Mesenchymal stem cell (in vitro differentiated cells and primary cell): ENCODE measurements at regions not wholly inside any gene's neighbourhood (a gene's known extent, or its start where the extent isn't known, plus 50 kb on each side); places are given as distances from the start of the nearest gene placed in this dataset.

ENCODE experiments used
- DNase-seq: peaks from one replicate; pipeline ENCODE4 v3.0.0-alpha.2; 2013
- H2AFZ ChIP-seq: one replicate; pipeline ENCODE4 v1.6.1; 2013; ENCODE audit warnings: low read depth, mild to moderate bottlenecking, control low read depth, inconsistent platforms, low read length, moderate library complexity
- H2AK5ac ChIP-seq: 2 replicates; pipeline ENCODE4 v1.6.1; 2013; ENCODE audit warnings: low read length, moderate library complexity, mild to moderate bottlenecking, inconsistent platforms; ENCODE audit not compliant: severe bottlenecking
- H2BK120ac ChIP-seq: one replicate; pipeline ENCODE4 v1.6.1; 2013; ENCODE audit warnings: low read depth, mild to moderate bottlenecking, inconsistent platforms, low read length, moderate library complexity
- H2BK12ac ChIP-seq, 2 experiments: one replicate each; pipeline ENCODE4 v1.6.1; 2013; ENCODE audit warnings: inconsistent platforms in 2 of 2, low read length in 2 of 2, mild to moderate bottlenecking in 2 of 2, moderate library complexity in 2 of 2, control low read depth in 1 of 2
- H2BK15ac ChIP-seq: one replicate; pipeline ENCODE4 v1.6.1; 2013; ENCODE audit warnings: mild to moderate bottlenecking, low read depth, inconsistent platforms; ENCODE audit not compliant: poor library complexity, severe bottlenecking
- H2BK5ac ChIP-seq: 2 replicates; pipeline ENCODE4 v1.6.1; 2013; ENCODE audit warnings: low read depth, mild to moderate bottlenecking, low read length, control low read depth, inconsistent platforms; ENCODE audit not compliant: poor library complexity, severe bottlenecking
- H3K14ac ChIP-seq, 2 experiments: one replicate each; pipeline ENCODE4 v1.6.1; 2013; ENCODE audit warnings: inconsistent platforms in 2 of 2, low read length in 2 of 2, control low read depth in 1 of 2, mild to moderate bottlenecking in 1 of 2, moderate library complexity in 1 of 2
- H3K18ac ChIP-seq, 2 experiments: one replicate each; pipeline ENCODE4 v1.6.1; 2013; ENCODE audit warnings: inconsistent platforms in 2 of 2, low read length in 2 of 2, control low read depth in 1 of 2, low read depth in 1 of 2, mild to moderate bottlenecking in 1 of 2
- H3K23ac ChIP-seq, 2 experiments: one replicate each; pipeline ENCODE4 v1.6.1; 2013; ENCODE audit warnings: inconsistent platforms in 2 of 2, low read length in 2 of 2, mild to moderate bottlenecking in 2 of 2, moderate library complexity in 2 of 2, control low read depth in 1 of 2
- H3K27ac ChIP-seq: 2 replicates; pipeline ENCODE4 v1.5.1; 2013; ENCODE audit warnings: mild to moderate bottlenecking, moderate library complexity, low read length, control low read depth, inconsistent platforms; ENCODE audit not compliant: poor library complexity, severe bottlenecking
- H3K27me3 ChIP-seq, 2 experiments: 2 replicates each; pipeline versions ENCODE4 v1.6.1 to v1.7.0; 2013; ENCODE audit warnings: low read length in 2 of 2, mild to moderate bottlenecking in 2 of 2, moderate library complexity in 2 of 2, control low read depth in 1 of 2, inconsistent platforms in 1 of 2; ENCODE audit not compliant: control insufficient read depth in 1 of 2, insufficient read depth in 1 of 2
- H3K36me3 ChIP-seq, 2 experiments: 2 replicates each; pipeline versions ENCODE4 v1.6.1 to v1.7.0; 2013; ENCODE audit warnings: low read length in 2 of 2, control low read depth in 1 of 2, inconsistent platforms in 1 of 2, low read depth in 1 of 2, mild to moderate bottlenecking in 1 of 2; ENCODE audit not compliant: insufficient read depth in 2 of 2, control insufficient read depth in 1 of 2
- H3K4ac ChIP-seq, 2 experiments: one replicate each; pipeline ENCODE4 v1.6.1; 2013; ENCODE audit warnings: inconsistent platforms in 2 of 2, low read length in 2 of 2, mild to moderate bottlenecking in 2 of 2, moderate library complexity in 2 of 2, control low read depth in 1 of 2, low read depth in 1 of 2
- H3K4me1 ChIP-seq: 2 replicates; pipeline ENCODE4 v1.6.1; 2013; ENCODE audit warnings: low read depth, low read length, control low read depth; ENCODE audit not compliant: control insufficient read depth, insufficient read depth
- H3K4me2 ChIP-seq: 2 replicates; pipeline ENCODE4 v1.6.1; 2013; ENCODE audit warnings: low read length, mild to moderate bottlenecking, inconsistent platforms; ENCODE audit not compliant: poor library complexity, severe bottlenecking
- H3K4me3 ChIP-seq, 2 experiments: 2 replicates each; pipeline versions ENCODE4 v1.5.1 to v1.7.0; 2013; ENCODE audit warnings: low read length in 2 of 2, mild to moderate bottlenecking in 2 of 2, control low read depth in 1 of 2, low read depth in 1 of 2; ENCODE audit not compliant: insufficient read depth in 1 of 2
- H3K79me1 ChIP-seq: replicated peaks from 2 replicates; pipeline ENCODE4 v1.6.1; 2013; ENCODE audit warnings: mild to moderate bottlenecking, control low read depth, low read length, inconsistent platforms; ENCODE audit not compliant: poor library complexity, severe bottlenecking
- H3K9ac ChIP-seq: 2 replicates; pipeline ENCODE4 v1.7.0; 2013; ENCODE audit warnings: mild to moderate bottlenecking, low read length, moderate library complexity
- H3K9me3 ChIP-seq: 2 replicates; pipeline ENCODE4 v1.7.0; 2013; ENCODE audit warnings: mild to moderate bottlenecking, low read length; ENCODE audit not compliant: control insufficient read depth
- H4K8ac ChIP-seq: one replicate; pipeline ENCODE4 v1.6.1; 2013; ENCODE audit warnings: inconsistent platforms, mild to moderate bottlenecking, low read length, moderate library complexity
- H4K91ac ChIP-seq: one replicate; pipeline ENCODE4 v1.6.1; 2013; ENCODE audit warnings: mild to moderate bottlenecking, low read length, inconsistent platforms
- WGBS: methylation state at CpG from one replicate; pipeline ENCODE4 v1.1.7; 2013; ENCODE audit warnings: mixed read lengths; 5-methylcytosine and 5-hydroxymethylcytosine counted together

GRCh38 chr5:159547466-159548195 lies 217.3 kb upstream of the IL12B start:
- H4K91ac ChIP-seq, result no peak overlapping the region
- peaks cover 21% of the 10 kb centered on the region for H3K9me3 ChIP-seq
- H2BK12ac ChIP-seq, result no peak overlapping the region
- H2BK120ac ChIP-seq, result no peak overlapping the region
- no peak overlapping the region for H3K27ac ChIP-seq
- no peak overlapping the region for H3K23ac ChIP-seq
- no peak overlapping the region for H3K4me2 ChIP-seq
- no peak overlapping the region for H2AFZ ChIP-seq
- no peak overlapping the region for H3K14ac ChIP-seq
- H3K36me3 ChIP-seq, result no peaks in the 10 kb centered on the region
- DNase-seq, result no peak
- no peak overlapping the region for H3K18ac ChIP-seq
- H3K4ac ChIP-seq, result no peak overlapping the region
- H3K9ac ChIP-seq, result no peak overlapping the region
- no peak overlapping the region for H4K8ac ChIP-seq
- H3K79me1 ChIP-seq, result no peaks in the 10 kb centered on the region
- H2BK5ac ChIP-seq, result no peak overlapping the region
- H3K27me3 ChIP-seq, result peaks cover 0 to 8% of the 10 kb centered on the region in 2 experiments
- no peak overlapping the region for H2AK5ac ChIP-seq
- WGBS, result 87% methylated on average over 1 of the region's 3 CpGs
- H3K4me3 ChIP-seq, result no peak overlapping the region
- no peaks in the 10 kb centered on the region for H3K4me1 ChIP-seq
- no peak overlapping the region for H2BK15ac ChIP-seq

GRCh38 chr5:159548517-159548916 lies 218.2 kb upstream of the IL12B start:
- peaks cover 21% of the 10 kb centered on the region for H3K9me3 ChIP-seq
- no peak overlapping the region for H3K4me2 ChIP-seq
- H2AFZ ChIP-seq, result no peak overlapping the region
- H3K36me3 ChIP-seq, result no peaks in the 10 kb centered on the region
- H3K27ac ChIP-seq, result no peak overlapping the region
- no peak overlapping the region for H3K14ac ChIP-seq
- H2BK5ac ChIP-seq, result no peak overlapping the region
- H3K27me3 ChIP-seq, result peaks cover 0 to 8% of the 10 kb centered on the region in 2 experiments
- H2BK15ac ChIP-seq, result no peak overlapping the region
- H2BK12ac ChIP-seq, result no peak overlapping the region
- H3K79me1 ChIP-seq, result no peaks in the 10 kb centered on the region
- no peak overlapping the region for H3K4me3 ChIP-seq
- no peak overlapping the region for H3K23ac ChIP-seq
- H4K8ac ChIP-seq, result no peak overlapping the region
- no peak overlapping the region for H3K18ac ChIP-seq
- H4K91ac ChIP-seq, result no peak overlapping the region
- no peaks in the 10 kb centered on the region for H3K4me1 ChIP-seq
- no peak overlapping the region for H3K9ac ChIP-seq
- H2BK120ac ChIP-seq, result no peak overlapping the region
- H2AK5ac ChIP-seq, result no peak overlapping the region
- H3K4ac ChIP-seq, result no peak overlapping the region
- no peak for DNase-seq
- 82% methylated on average over 3 of the region's 3 CpGs for WGBS

- Histone ChIP-seq H4K8ac (no peak overlapping the region), H2AFZ (no peak overlapping the region), H2BK120ac (no peak overlapping the region), H3K4me3 (no peak overlapping the region), H3K4ac (no peak overlapping the region), H3K14ac (no peak overlapping the region), H3K9ac (no peak overlapping the region), H2BK12ac (no peak overlapping the region), H3K4me1 (no peaks in the 10 kb centered on the region), H3K4me2 (no peak overlapping the region), H4K91ac (no peak overlapping the region), H2BK15ac (no peak overlapping the region), H3K27ac (no peak overlapping the region), H3K9me3 (peaks cover 21% of the 10 kb centered on the region), H3K79me1 (no peaks in the 10 kb centered on the region), H3K23ac (no peak overlapping the region), H2AK5ac (no peak overlapping the region), H3K18ac (no peak overlapping the region), H3K36me3 (no peaks in the 10 kb centered on the region), H3K27me3 (peaks cover 0 to 8% of the 10 kb centered on the region in 2 experiments), H2BK5ac (no peak overlapping the region)
- 40% methylated on average over 1 of the region's 1 CpG for WGBS
- no peak for DNase-seq
These were observed 218.8 kb upstream of the IL12B start for GRCh38 chr5:159549046-159549445.

- Histone ChIP-seq H2AK5ac (no peak overlapping the region), H3K4me2 (no peak overlapping the region), H2BK120ac (no peak overlapping the region), H3K27ac (no peak overlapping the region), H2BK15ac (no peak overlapping the region), H3K23ac (no peak overlapping the region), H4K91ac (no peak overlapping the region), H3K14ac (no peak overlapping the region), H3K9me3 (peaks cover 21% of the 10 kb centered on the region), H3K18ac (no peak overlapping the region), H2AFZ (no peak overlapping the region), H3K4ac (no peak overlapping the region), H4K8ac (no peak overlapping the region), H3K27me3 (peaks cover 7 to 8% of the 10 kb centered on the region in 2 experiments), H3K79me1 (no peaks in the 10 kb centered on the region), H3K4me1 (no peaks in the 10 kb centered on the region), H3K9ac (no peak overlapping the region), H2BK12ac (no peak overlapping the region), H3K4me3 (no peak overlapping the region), H3K36me3 (no peaks in the 10 kb centered on the region), H2BK5ac (no peak overlapping the region)
- no peak for DNase-seq
- WGBS, result 77% methylated on average over 1 of the region's 1 CpG
These were observed 220.7 kb upstream of the IL12B start for GRCh38 chr5:159550951-159551350.
